Neuronal stem cell (in vitro differentiated cells): ENCODE measurements at regions not wholly inside any gene's neighbourhood (a gene's known extent, or its start where the extent isn't known, plus 50 kb on each side); places are given as distances from the start of the nearest gene placed in this dataset.

ENCODE experiments used
- DNase-seq: peaks from one replicate; pipeline ENCODE4 v3.0.0-alpha.2; 2013; ENCODE audit warnings: low spot score
- H2AFZ ChIP-seq: one replicate; pipeline ENCODE4 v1.6.1; 2013; ENCODE audit warnings: mild to moderate bottlenecking, low read length, inconsistent platforms
- H2AK5ac ChIP-seq: 2 replicates; pipeline ENCODE4 v1.6.1; 2013; ENCODE audit warnings: low read depth, mild to moderate bottlenecking, inconsistent platforms, low read length, moderate library complexity, mixed read lengths
- H2BK120ac ChIP-seq: 2 replicates; pipeline ENCODE4 v1.6.1; 2013; ENCODE audit warnings: low read depth, mild to moderate bottlenecking, inconsistent platforms, low read length, moderate library complexity, mixed read lengths
- H2BK12ac ChIP-seq: one replicate; pipeline ENCODE4 v1.6.1; 2013; ENCODE audit warnings: low read length, inconsistent platforms
- H2BK15ac ChIP-seq: 2 replicates; pipeline ENCODE4 v1.6.1; 2013; ENCODE audit warnings: mild to moderate bottlenecking, low read length, inconsistent platforms, mixed read lengths
- H2BK5ac ChIP-seq: one replicate; pipeline ENCODE4 v1.6.1; 2013; ENCODE audit warnings: inconsistent platforms, mild to moderate bottlenecking, low read length, moderate library complexity
- H3K14ac ChIP-seq: one replicate; pipeline ENCODE4 v1.6.1; 2013; ENCODE audit warnings: low read length, inconsistent platforms
- H3K18ac ChIP-seq: 2 replicates; pipeline ENCODE4 v1.6.1; 2013; ENCODE audit warnings: low read length, inconsistent platforms
- H3K23ac ChIP-seq: 2 replicates; pipeline ENCODE4 v1.6.1; 2013; ENCODE audit warnings: low read depth, mild to moderate bottlenecking, mixed read lengths, low read length, inconsistent platforms; ENCODE audit not compliant: poor library complexity
- H3K27ac ChIP-seq: replicated peaks from 3 replicates; pipeline ENCODE4 v1.5.1; 2013; ENCODE audit warnings: low read length, inconsistent platforms
- H3K27me3 ChIP-seq, 3 experiments: 2 replicates each; pipeline ENCODE4 v1.6.1; 2013; ENCODE audit warnings: low read length in 3 of 3, mild to moderate bottlenecking in 2 of 3, inconsistent platforms in 1 of 3, low read depth in 1 of 3, mixed read lengths in 1 of 3, moderate library complexity in 1 of 3; ENCODE audit not compliant: control insufficient read depth in 3 of 3, insufficient read depth in 3 of 3
- H3K36me3 ChIP-seq, 2 donors: replicated peaks in 1 of 2; 2 replicates each; pipeline ENCODE4 v1.6.1; 2013; ENCODE audit warnings: low read length in 2 of 2; ENCODE audit not compliant: control insufficient read depth in 2 of 2, insufficient read depth in 2 of 2
- H3K4ac ChIP-seq: 2 replicates; pipeline ENCODE4 v1.6.1; 2013; ENCODE audit warnings: inconsistent platforms, mild to moderate bottlenecking, low read length, moderate library complexity
- H3K4me1 ChIP-seq, 2 donors: 1 replicate in 1 of 2; 2 replicates in 1 of 2; pipeline ENCODE4 v1.6.1; 2013; ENCODE audit warnings: low read length in 2 of 2, low read depth in 1 of 2; ENCODE audit not compliant: control insufficient read depth in 2 of 2, insufficient read depth in 1 of 2
- H3K4me2 ChIP-seq: one replicate; pipeline ENCODE4 v1.6.1; 2013; ENCODE audit warnings: mild to moderate bottlenecking, low read length, inconsistent platforms; ENCODE audit not compliant: insufficient read depth, poor library complexity, severe bottlenecking
- H3K4me3 ChIP-seq, 2 donors: 2 replicates each; pipeline ENCODE4 v1.5.1; 2013; ENCODE audit warnings: low read length in 2 of 2, mild to moderate bottlenecking in 2 of 2, inconsistent platforms in 1 of 2, moderate library complexity in 1 of 2
- H3K79me1 ChIP-seq: one replicate; pipeline ENCODE4 v1.6.1; 2013; ENCODE audit warnings: low read depth, mild to moderate bottlenecking, inconsistent platforms, low read length, moderate library complexity
- H3K9ac ChIP-seq: one replicate; pipeline ENCODE4 v1.6.1; 2013; ENCODE audit warnings: mild to moderate bottlenecking, low read depth, low read length, inconsistent platforms; ENCODE audit not compliant: poor library complexity
- H3K9me3 ChIP-seq, 2 donors: replicated peaks in 1 of 2; 2 replicates each; pipeline versions ENCODE3 to v1.6.1; 2013; ENCODE audit warnings: low read length in 2 of 2, mild to moderate bottlenecking in 2 of 2, inconsistent platforms in 1 of 2, low read depth in 1 of 2, mixed read lengths in 1 of 2, moderate library complexity in 1 of 2; ENCODE audit not compliant: control insufficient read depth in 2 of 2, insufficient read depth in 1 of 2
- H4K8ac ChIP-seq: one replicate; pipeline ENCODE4 v1.6.1; 2013; ENCODE audit warnings: low read depth, mild to moderate bottlenecking, inconsistent platforms, low read length, moderate library complexity
- H4K91ac ChIP-seq: one replicate; pipeline ENCODE4 v1.6.1; 2013; ENCODE audit warnings: low read length, low read depth, mild to moderate bottlenecking, inconsistent platforms; ENCODE audit not compliant: poor library complexity
- WGBS, 2 donors: extraction: QIAGEN DNeasy Blood & Tissue Kit; methylation state at CpG; one replicate each; pipeline ENCODE4 v1.1.7; 2013; ENCODE audit warnings: missing lambda C conversion rate in 2 of 2, mixed read lengths in 1 of 2; ENCODE audit not compliant: insufficient read length in 2 of 2, insufficient replicate concordance in 1 of 2; ENCODE audit errors: extremely low coverage in 2 of 2; 5-methylcytosine and 5-hydroxymethylcytosine counted together

- no peak overlapping the region for H3K18ac ChIP-seq
- no peak overlapping the region for H2AK5ac ChIP-seq
- no peak overlapping the region for H2AFZ ChIP-seq
- no peak overlapping the region for H3K23ac ChIP-seq
- H4K8ac ChIP-seq, result no peak overlapping the region
- no peak overlapping the region for H3K4me3 ChIP-seq
- H3K4ac ChIP-seq, result no peak overlapping the region
- no peaks in the 10 kb centered on the region for H3K9me3 ChIP-seq
- no peak overlapping the region for H4K91ac ChIP-seq
- H3K27ac ChIP-seq, result no peak overlapping the region
- no peaks in the 10 kb centered on the region for H3K79me1 ChIP-seq
- no peak overlapping the region for H2BK15ac ChIP-seq
- H3K9ac ChIP-seq, result no peak overlapping the region
- H3K36me3 ChIP-seq, result no peaks in the 10 kb centered on the region
- DNase-seq, result no peak
- no peak overlapping the region for H3K4me2 ChIP-seq
- WGBS, 2 donors, result no CpG with 5 or more reads among the region's 1 CpG
- no peak overlapping the region for H3K14ac ChIP-seq
- no peak overlapping the region for H2BK5ac ChIP-seq
- H3K4me1 ChIP-seq, result no peaks in the 10 kb centered on the region
- H2BK120ac ChIP-seq, result no peak overlapping the region
- H3K27me3 ChIP-seq, result no peaks in the 10 kb centered on the region
- no peak overlapping the region for H2BK12ac ChIP-seq
These were observed 140.2 kb upstream of the PCDH17 start for GRCh38 chr13:57491318-57491717.

- Histone ChIP-seq H3K4me1 (no peaks in the 10 kb centered on the region), H4K91ac (no peak overlapping the region), H4K8ac (no peak overlapping the region), H3K9me3 (no peaks in the 10 kb centered on the region), H2BK5ac (no peak overlapping the region), H3K27me3 (no peaks in the 10 kb centered on the region), H3K4ac (no peak overlapping the region), H3K14ac (no peak overlapping the region), H3K79me1 (no peaks in the 10 kb centered on the region), H2AK5ac (no peak overlapping the region), H3K4me2 (no peak overlapping the region), H3K18ac (no peak overlapping the region), H2BK15ac (no peak overlapping the region), H3K27ac (no peak overlapping the region), H2AFZ (no peak overlapping the region), H3K36me3 (no peaks in the 10 kb centered on the region), H3K23ac (no peak overlapping the region), H3K9ac (no peak overlapping the region), H2BK12ac (no peak overlapping the region), H2BK120ac (no peak overlapping the region), H3K4me3 (no peak overlapping the region)
- WGBS, 2 donors, result no CpG with 5 or more reads among the region's 3 CpGs
- no peak for DNase-seq
These were observed 123.6 kb upstream of the PCDH17 start for GRCh38 chr13:57507752-57508463.

GRCh38 chr13:57511603-57512002 lies 119.9 kb upstream of the PCDH17 start:
- Histone ChIP-seq H2BK15ac (no peak overlapping the region), H3K36me3 (no peaks in the 10 kb centered on the region), H3K27me3 (no peaks in the 10 kb centered on the region), H3K27ac (no peak overlapping the region), H3K4me2 (no peak overlapping the region), H3K4me3 (no peak overlapping the region), H3K9ac (no peak overlapping the region), H3K9me3 (no peaks in the 10 kb centered on the region), H2BK120ac (no peak overlapping the region), H4K8ac (no peak overlapping the region), H3K23ac (no peak overlapping the region), H3K79me1 (no peaks in the 10 kb centered on the region), H3K14ac (no peak overlapping the region), H2AK5ac (no peak overlapping the region), H2BK5ac (no peak overlapping the region), H2AFZ (no peak overlapping the region), H3K18ac (no peak overlapping the region), H3K4me1 (no peaks in the 10 kb centered on the region), H2BK12ac (no peak overlapping the region), H4K91ac (no peak overlapping the region), H3K4ac (no peak overlapping the region)
- DNase-seq, result no peak

GRCh38 chr13:57527114-57527735 lies 104.3 kb upstream of the PCDH17 start:
- Histone ChIP-seq H2BK5ac (no peak overlapping the region), H2AK5ac (no peak overlapping the region), H3K9me3 (peaks cover 2 to 10% of the 10 kb centered on the region in 2 donors), H3K4me3 (no peak overlapping the region), H4K91ac (no peak overlapping the region), H3K14ac (no peak overlapping the region), H3K18ac (no peak overlapping the region), H3K27me3 (no peaks in the 10 kb centered on the region), H3K79me1 (no peaks in the 10 kb centered on the region), H3K27ac (no peak overlapping the region), H2AFZ (no peak overlapping the region), H3K36me3 (no peaks in the 10 kb centered on the region), H3K4ac (no peak overlapping the region), H2BK120ac (no peak overlapping the region), H2BK15ac (no peak overlapping the region), H3K9ac (no peak overlapping the region), H3K4me1 (no peaks in the 10 kb centered on the region), H2BK12ac (no peak overlapping the region), H4K8ac (no peak overlapping the region), H3K4me2 (no peak overlapping the region), H3K23ac (no peak overlapping the region)
- DNase-seq, result no peak
- no CpG with 5 or more reads among the region's 1 CpG for WGBS, 2 donors
